Vagina (tissue), 2 donors: ENCODE measurements at regions not wholly inside any gene's neighbourhood (a gene's known extent, or its start where the extent isn't known, plus 50 kb on each side); places are given as distances from the start of the nearest gene placed in this dataset.
"Not testable (repeated sequence)": the region's sequence is repeated elsewhere in the genome, so short reads cannot be mapped to it uniquely, and the experiment has no call there.

Experiments used
- DNase-seq, 2 donors: peaks; one replicate each; pipeline ENCODE4 v3.0.0-alpha.2; 2017; ENCODE audit errors: extremely low spot score in 2 of 2
- H3K27ac ChIP-seq: fragments of 200-600 bp; sonication (generic); one replicate; pipeline ENCODE4 v1.5.1; 2019
- H3K27me3 ChIP-seq: fragments of 200-600 bp; sonication (generic); one replicate; pipeline ENCODE4 v1.5.1; 2019
- H3K36me3 ChIP-seq, 2 donors: fragments of 200-600 bp; sonication (generic); one replicate each; pipeline ENCODE4 v1.5.1; 2017 to 2019
- H3K4me1 ChIP-seq: fragments of 200-600 bp; sonication (generic); one replicate; pipeline ENCODE4 v1.5.1; 2019
- H3K4me3 ChIP-seq, 2 donors: fragments of 200-600 bp; sonication (generic); 1 replicate in 1 of 2; 2 replicates in 1 of 2; pipeline ENCODE4 v1.5.1; 2016 to 2019
- H3K9me3 ChIP-seq: fragments of 200-600 bp; sonication (generic); one replicate; pipeline ENCODE4 v1.5.1; 2019
- CTCF ChIP-seq, 3 experiments: fragments of 450-650 bp in 2 of 3; fragments of 200-600 bp in 1 of 3; sonication (generic) in 1 of 3; IDR thresholded peaks; one replicate each; pipeline ENCODE4 v1.5.1; 2017 to 2019; ENCODE audit warnings: antibody characterized with exemption in 3 of 3, mild to moderate bottlenecking in 2 of 3, moderate library complexity in 2 of 3
- POLR2A ChIP-seq, 2 donors: fragments of 450-650 bp; IDR thresholded peaks; one replicate each; pipeline ENCODE4 v1.6.1; 2017; ENCODE audit warnings: antibody characterized with exemption in 2 of 2, mild to moderate bottlenecking in 2 of 2, moderate library complexity in 2 of 2
- POLR2AphosphoS5 ChIP-seq, 2 donors: sonication (generic); formaldehyde crosslinking; IDR thresholded peaks; one replicate each; pipeline ENCODE4 v1.9.0; 2017; ENCODE audit warnings: antibody characterized with exemption in 2 of 2, mild to moderate bottlenecking in 2 of 2, low read depth in 1 of 2; ENCODE audit not compliant: insufficient read depth in 1 of 2
- intact Hi-C: fragments of 100-400 bp; cut with DNase I; formaldehyde crosslinking; loops from one replicate; pipeline ENCODE4 v1.15.1; 2023

- intact Hi-C loops: no loop called here
- no peak overlapping the region for H3K27ac ChIP-seq
- H3K4me1 ChIP-seq: no peaks in the 10 kb centered on the region
- no peaks in the 10 kb centered on the region for H3K36me3 ChIP-seq
- no peak for DNase-seq
- no peak overlapping the region for H3K4me3 ChIP-seq
- no peaks in the 10 kb centered on the region for H3K27me3 ChIP-seq
- no peaks in the 10 kb centered on the region for H3K9me3 ChIP-seq
- TF ChIP-seq POLR2A (IDR thresholded peaks at IDR 0.05) (no peak), CTCF (IDR thresholded peaks at IDR 0.05) (no peak), POLR2AphosphoS5 (IDR thresholded peaks at IDR 0.05; ENCODE audit: insufficient read depth in 1 of 2, low read depth in 1 of 2) (no peak)
Observed at GRCh38 chr5:166624573-166624972, 1666.9 kb upstream of the WWC1 start.

GRCh38 chr5:166625210-166625865 is 1666.1 kb upstream of the WWC1 start:
- H3K27me3 ChIP-seq: no peaks in the 10 kb centered on the region
- TF ChIP-seq POLR2AphosphoS5 (IDR thresholded peaks at IDR 0.05; ENCODE audit: insufficient read depth in 1 of 2, low read depth in 1 of 2): no peak
- TF ChIP-seq POLR2A (IDR thresholded peaks at IDR 0.05): no peak
- no peak for TF ChIP-seq CTCF (IDR thresholded peaks at IDR 0.05)
- H3K27ac ChIP-seq: no peak overlapping the region
- DNase-seq: no peak
- H3K36me3 ChIP-seq: no peaks in the 10 kb centered on the region
- H3K4me1 ChIP-seq: no peaks in the 10 kb centered on the region
- no peak overlapping the region for H3K4me3 ChIP-seq
- intact Hi-C loops: no loop called here
- no peaks in the 10 kb centered on the region for H3K9me3 ChIP-seq

GRCh38 chr5:166637295-166637694 is 1654.2 kb upstream of the WWC1 start:
- H3K4me1 ChIP-seq: no peaks in the 10 kb centered on the region
- TF ChIP-seq POLR2AphosphoS5 (IDR thresholded peaks at IDR 0.05; ENCODE audit: insufficient read depth in 1 of 2, low read depth in 1 of 2) (no peak), POLR2A (IDR thresholded peaks at IDR 0.05) (no peak), CTCF (IDR thresholded peaks at IDR 0.05) (no peak)
- no peaks in the 10 kb centered on the region for H3K36me3 ChIP-seq
- H3K4me3 ChIP-seq: no peak overlapping the region
- intact Hi-C loops: no loop called here
- no peaks in the 10 kb centered on the region for H3K27me3 ChIP-seq
- no peak overlapping the region for H3K27ac ChIP-seq
- no peaks in the 10 kb centered on the region for H3K9me3 ChIP-seq
- no peak for DNase-seq

- H3K9me3 ChIP-seq: no peaks in the 10 kb centered on the region
- no peaks in the 10 kb centered on the region for H3K4me1 ChIP-seq
- H3K27ac ChIP-seq: no peak overlapping the region
- H3K27me3 ChIP-seq: no peaks in the 10 kb centered on the region
- TF ChIP-seq POLR2A (IDR thresholded peaks at IDR 0.05) (no peak), CTCF (IDR thresholded peaks at IDR 0.05) (no peak), POLR2AphosphoS5 (IDR thresholded peaks at IDR 0.05; ENCODE audit: insufficient read depth in 1 of 2, low read depth in 1 of 2) (no peak)
- intact Hi-C loops: no loop called here
- no peak for DNase-seq
- H3K36me3 ChIP-seq: no peaks in the 10 kb centered on the region
- H3K4me3 ChIP-seq: no peak overlapping the region
Observed at GRCh38 chr5:166639151-166639550, 1652.3 kb upstream of the WWC1 start.

- DNase-seq, intact Hi-C loops, H3K27ac ChIP-seq, H3K36me3 ChIP-seq, H3K27me3 ChIP-seq, H3K4me3 ChIP-seq, H3K4me1 ChIP-seq, H3K9me3 ChIP-seq: not testable (repeated sequence)
Observed at GRCh38 chr5:166640136-166640535, 1651.3 kb upstream of the WWC1 start.
